ENCODE measurements at regions not wholly inside any gene's neighbourhood (a gene's known extent, or its start where the extent isn't known, plus 50 kb on each side); places are given as distances from the start of the nearest gene placed in this dataset.

- Mint-ChIP-seq H3K36me3 (ENCODE audit: low read depth) (no peaks in the 10 kb centered on the region), H3K27ac (no peak overlapping the region), H3K4me1 (ENCODE audit: low read depth) (no peaks in the 10 kb centered on the region), H3K9me3 (no peaks in the 10 kb centered on the region), H3K27me3 (ENCODE audit: insufficient read depth) (no peaks in the 10 kb centered on the region), H3K4me3 (no peak overlapping the region)
- no peak for DNase-seq (ENCODE audit: low spot score)
- intact Hi-C loops (cut with micrococcal nuclease): no loop called here
Observed at GRCh38 chr4:162364651-162365050, 200.9 kb upstream of the FSTL5 start.

- Mint-ChIP-seq H3K27me3 (ENCODE audit: insufficient read depth) (peaks cover 2% of the 10 kb centered on the region), H3K4me3 (no peak overlapping the region), H3K4me1 (ENCODE audit: low read depth) (no peaks in the 10 kb centered on the region), H3K9me3 (no peaks in the 10 kb centered on the region), H3K27ac (no peak overlapping the region), H3K36me3 (ENCODE audit: low read depth) (no peaks in the 10 kb centered on the region)
- intact Hi-C loops (cut with micrococcal nuclease): no loop called here
- no peak for DNase-seq (ENCODE audit: low spot score)
Observed at GRCh38 chr4:162360369-162361149, 196.8 kb upstream of the FSTL5 start.

- H3K36me3 Mint-ChIP-seq (ENCODE audit: low read depth): no peaks in the 10 kb centered on the region
- peaks cover 2% of the 10 kb centered on the region for H3K27me3 Mint-ChIP-seq (ENCODE audit: insufficient read depth)
- H3K4me1 Mint-ChIP-seq (ENCODE audit: low read depth): no peaks in the 10 kb centered on the region
- H3K27ac Mint-ChIP-seq: no peak overlapping the region
- no peak overlapping the region for H3K4me3 Mint-ChIP-seq
- H3K9me3 Mint-ChIP-seq: no peaks in the 10 kb centered on the region
- intact Hi-C loops (cut with micrococcal nuclease): no loop called here
- DNase-seq (ENCODE audit: low spot score): no peak
Observed at GRCh38 chr4:162356181-162356580, 192.4 kb upstream of the FSTL5 start.

GRCh38 chr4:162352580-162353107, 188.8 kb upstream of the FSTL5 start:
- Mint-ChIP-seq H3K27me3 (ENCODE audit: insufficient read depth) (no peaks in the 10 kb centered on the region), H3K4me3 (no peak overlapping the region), H3K36me3 (ENCODE audit: low read depth) (no peaks in the 10 kb centered on the region), H3K9me3 (no peaks in the 10 kb centered on the region), H3K27ac (no peak overlapping the region), H3K4me1 (ENCODE audit: low read depth) (no peaks in the 10 kb centered on the region)
- intact Hi-C loops (cut with micrococcal nuclease): no loop called here
- DNase-seq (ENCODE audit: low spot score): no peak

GRCh38 chr4:162350331-162350730, 186.5 kb upstream of the FSTL5 start:
- Mint-ChIP-seq H3K9me3 (no peaks in the 10 kb centered on the region), H3K36me3 (ENCODE audit: low read depth) (no peaks in the 10 kb centered on the region), H3K4me3 (no peak overlapping the region), H3K27me3 (ENCODE audit: insufficient read depth) (no peaks in the 10 kb centered on the region), H3K4me1 (ENCODE audit: low read depth) (peaks cover 11% of the 10 kb centered on the region), H3K27ac (no peak overlapping the region)
- intact Hi-C loops (cut with micrococcal nuclease): no loop called here
- DNase-seq (ENCODE audit: low spot score): no peak

- H3K27me3 Mint-ChIP-seq (ENCODE audit: insufficient read depth): no peaks in the 10 kb centered on the region
- DNase-seq (ENCODE audit: low spot score): no peak
Observed at GRCh38 chr4:162349395-162349794, 185.6 kb upstream of the FSTL5 start.

GRCh38 chr4:162347842-162348213, 184.0 kb upstream of the FSTL5 start:
- intact Hi-C loops (cut with micrococcal nuclease): no loop called here
- Mint-ChIP-seq H3K4me3 (no peak overlapping the region), H3K9me3 (peaks cover 6% of the 10 kb centered on the region), H3K27ac (no peak overlapping the region), H3K27me3 (ENCODE audit: insufficient read depth) (no peaks in the 10 kb centered on the region), H3K36me3 (ENCODE audit: low read depth) (no peaks in the 10 kb centered on the region), H3K4me1 (ENCODE audit: low read depth) (peaks cover 11% of the 10 kb centered on the region)
- DNase-seq (ENCODE audit: low spot score): no peak

More at GRCh38 chr4:162349395-162349794, 185.6 kb upstream of the FSTL5 start:
- Mint-ChIP-seq H3K4me3 (no peak overlapping the region), H3K9me3 (no peaks in the 10 kb centered on the region), H3K27ac (no peak overlapping the region), H3K36me3 (ENCODE audit: low read depth) (no peaks in the 10 kb centered on the region), H3K4me1 (ENCODE audit: low read depth) (peaks cover 11% of the 10 kb centered on the region)
- intact Hi-C loops (cut with micrococcal nuclease): no loop called here

- Mint-ChIP-seq H3K4me1 (ENCODE audit: low read depth) (peaks cover 11% of the 10 kb centered on the region), H3K9me3 (peaks cover 9% of the 10 kb centered on the region), H3K4me3 (no peak overlapping the region), H3K27ac (no peak overlapping the region), H3K27me3 (ENCODE audit: insufficient read depth) (no peaks in the 10 kb centered on the region), H3K36me3 (ENCODE audit: low read depth) (no peaks in the 10 kb centered on the region)
- DNase-seq (ENCODE audit: low spot score): no peak
- intact Hi-C loops (cut with micrococcal nuclease): no loop called here
Observed at GRCh38 chr4:162347156-162347841, 183.5 kb upstream of the FSTL5 start.

- no peak overlapping the region for H3K4me3 Mint-ChIP-seq
- no peaks in the 10 kb centered on the region for H3K36me3 Mint-ChIP-seq (ENCODE audit: low read depth)
- H3K27me3 Mint-ChIP-seq (ENCODE audit: insufficient read depth): no peaks in the 10 kb centered on the region
- DNase-seq (ENCODE audit: low spot score): no peak
- intact Hi-C loops (cut with micrococcal nuclease): no loop called here
- H3K27ac Mint-ChIP-seq: no peak overlapping the region
- H3K9me3 Mint-ChIP-seq: peaks cover 9% of the 10 kb centered on the region
- peaks cover 11% of the 10 kb centered on the region for H3K4me1 Mint-ChIP-seq (ENCODE audit: low read depth)
Observed at GRCh38 chr4:162343967-162344366, 180.2 kb upstream of the FSTL5 start.

GRCh38 chr4:162341533-162341932, 177.7 kb upstream of the FSTL5 start:
- H3K36me3 Mint-ChIP-seq (ENCODE audit: low read depth): no peaks in the 10 kb centered on the region
- no peak overlapping the region for H3K27ac Mint-ChIP-seq
- no peaks in the 10 kb centered on the region for H3K27me3 Mint-ChIP-seq (ENCODE audit: insufficient read depth)
- DNase-seq (ENCODE audit: low spot score): no peak
- H3K9me3 Mint-ChIP-seq: peaks cover 9% of the 10 kb centered on the region
- no peak overlapping the region for H3K4me3 Mint-ChIP-seq
- peaks cover 4% of the 10 kb centered on the region for H3K4me1 Mint-ChIP-seq (ENCODE audit: low read depth)
- intact Hi-C loops (cut with micrococcal nuclease): no loop called here

- Mint-ChIP-seq H3K9me3 (no peaks in the 10 kb centered on the region), H3K36me3 (ENCODE audit: low read depth) (no peaks in the 10 kb centered on the region), H3K27ac (no peak overlapping the region), H3K4me3 (no peak overlapping the region), H3K27me3 (ENCODE audit: insufficient read depth) (no peaks in the 10 kb centered on the region), H3K4me1 (ENCODE audit: low read depth) (no peaks in the 10 kb centered on the region)
- intact Hi-C loops (cut with micrococcal nuclease): no loop called here
- DNase-seq (ENCODE audit: low spot score): no peak
Observed at GRCh38 chr4:162323919-162324318, 160.1 kb upstream of the FSTL5 start.

GRCh38 chr4:162322054-162322453, 158.3 kb upstream of the FSTL5 start:
- Mint-ChIP-seq H3K36me3 (ENCODE audit: low read depth) (no peaks in the 10 kb centered on the region), H3K27ac (no peak overlapping the region), H3K4me1 (ENCODE audit: low read depth) (no peaks in the 10 kb centered on the region), H3K9me3 (no peaks in the 10 kb centered on the region), H3K4me3 (no peak overlapping the region), H3K27me3 (ENCODE audit: insufficient read depth) (no peaks in the 10 kb centered on the region)
- intact Hi-C loops (cut with micrococcal nuclease): no loop called here
- no peak for DNase-seq (ENCODE audit: low spot score)

- no peak overlapping the region for H3K4me3 Mint-ChIP-seq
- intact Hi-C loops (cut with micrococcal nuclease): no loop called here
- no peaks in the 10 kb centered on the region for H3K36me3 Mint-ChIP-seq (ENCODE audit: low read depth)
- DNase-seq (ENCODE audit: low spot score): no peak
- H3K27me3 Mint-ChIP-seq (ENCODE audit: insufficient read depth): no peaks in the 10 kb centered on the region
- peaks cover 7% of the 10 kb centered on the region for H3K9me3 Mint-ChIP-seq
- H3K27ac Mint-ChIP-seq: no peak overlapping the region
- H3K4me1 Mint-ChIP-seq (ENCODE audit: low read depth): no peaks in the 10 kb centered on the region
Observed at GRCh38 chr4:162285753-162286152, 122.0 kb upstream of the FSTL5 start.

Measured in activated T-helper 1 cell treated with anti-CD3 and anti-CD28 coated beads, Interleukin-12 subunit alpha, Interleukin-12 subunit beta, Interleukin-2, Interleukin-4 antibody, amounts not matched to agents 30 ng/mL and 10 ng/mL and 1 ng/mL, durations not matched to agents 14 hours and 24 hours and 36 hours (primary cell).